ENCODE measurements at regions not wholly inside any gene's neighbourhood (a gene's known extent, or its start where the extent isn't known, plus 50 kb on each side); places are given as distances from the start of the nearest gene placed in this dataset.

- H3K4me3 Mint-ChIP-seq: no peak overlapping the region
- no peak for TF ChIP-seq CTCF (conservative IDR thresholded peaks at IDR 0.05)
- H3K36me3 Mint-ChIP-seq: no peaks in the 10 kb centered on the region
- H3K4me1 Mint-ChIP-seq (ENCODE audit: unreplicated experiment): peaks cover 6% of the 10 kb centered on the region
- H3K27ac Mint-ChIP-seq: no peak overlapping the region
- H3K27me3 Mint-ChIP-seq: peaks cover 3% of the 10 kb centered on the region
- H3K9me3 Mint-ChIP-seq: no peaks in the 10 kb centered on the region
- no peak for DNase-seq (ENCODE audit: extremely low spot score, unreplicated experiment)
Measured at GRCh38 chr12:28966046-28966780, 182.9 kb upstream of the FAR2 start.

- Mint-ChIP-seq H3K27me3 (peaks cover 3% of the 10 kb centered on the region), H3K27ac (no peak overlapping the region), H3K4me3 (no peak overlapping the region), H3K9me3 (no peaks in the 10 kb centered on the region), H3K36me3 (no peaks in the 10 kb centered on the region), H3K4me1 (ENCODE audit: unreplicated experiment) (peaks cover 6% of the 10 kb centered on the region)
- TF ChIP-seq CTCF (conservative IDR thresholded peaks at IDR 0.05): no peak
- no peak for DNase-seq (ENCODE audit: extremely low spot score, unreplicated experiment)
Measured at GRCh38 chr12:28967426-28967825, 181.7 kb upstream of the FAR2 start.

GRCh38 chr12:28973491-28973890 lies 175.6 kb upstream of the FAR2 start:
- Mint-ChIP-seq H3K27me3 (peaks cover 3% of the 10 kb centered on the region), H3K36me3 (peaks cover 4% of the 10 kb centered on the region), H3K4me3 (no peak overlapping the region), H3K4me1 (ENCODE audit: unreplicated experiment) (no peaks in the 10 kb centered on the region), H3K9me3 (peaks cover 10% of the 10 kb centered on the region), H3K27ac (no peak overlapping the region)
- no peak for TF ChIP-seq CTCF (conservative IDR thresholded peaks at IDR 0.05)
- DNase-seq (ENCODE audit: extremely low spot score, unreplicated experiment): no peak

- H3K9me3 Mint-ChIP-seq: peaks cover 10% of the 10 kb centered on the region
- H3K4me1 Mint-ChIP-seq (ENCODE audit: unreplicated experiment): no peaks in the 10 kb centered on the region
- peaks cover 3% of the 10 kb centered on the region for H3K27me3 Mint-ChIP-seq
- H3K27ac Mint-ChIP-seq: no peak overlapping the region
- TF ChIP-seq CTCF (conservative IDR thresholded peaks at IDR 0.05): no peak
- no peak for DNase-seq (ENCODE audit: extremely low spot score, unreplicated experiment)
- H3K4me3 Mint-ChIP-seq: no peak overlapping the region
- peaks cover 4% of the 10 kb centered on the region for H3K36me3 Mint-ChIP-seq
Measured at GRCh38 chr12:28974166-28974565, 174.9 kb upstream of the FAR2 start.

- peaks cover 3% of the 10 kb centered on the region for H3K27me3 Mint-ChIP-seq
- H3K4me1 Mint-ChIP-seq (ENCODE audit: unreplicated experiment): no peaks in the 10 kb centered on the region
- no peak for DNase-seq (ENCODE audit: extremely low spot score, unreplicated experiment)
- H3K4me3 Mint-ChIP-seq: no peak overlapping the region
- peaks cover 10% of the 10 kb centered on the region for H3K9me3 Mint-ChIP-seq
- TF ChIP-seq CTCF (conservative IDR thresholded peaks at IDR 0.05): no peak
- peaks cover 4% of the 10 kb centered on the region for H3K36me3 Mint-ChIP-seq
- H3K27ac Mint-ChIP-seq: no peak overlapping the region
Measured at GRCh38 chr12:28974883-28975282, 174.2 kb upstream of the FAR2 start.

Data from type B pancreatic cell (in vitro differentiated cells).